ENCODE measurements at regions not wholly inside any gene's neighbourhood (a gene's known extent, or its start where the extent isn't known, plus 50 kb on each side); places are given as distances from the start of the nearest gene placed in this dataset.

- Mint-ChIP-seq H3K27me3 (ENCODE audit: insufficient read depth, unreplicated experiment) (no peaks in the 10 kb centered on the region), H3K4me3 (ENCODE audit: unreplicated experiment) (no peak overlapping the region), H3K9me3 (ENCODE audit: unreplicated experiment) (no peaks in the 10 kb centered on the region), H3K27ac (ENCODE audit: low read depth, unreplicated experiment) (no peak overlapping the region), H3K36me3 (ENCODE audit: insufficient read depth, unreplicated experiment) (no peaks in the 10 kb centered on the region), H3K4me1 (ENCODE audit: insufficient read depth, unreplicated experiment) (no peaks in the 10 kb centered on the region)
- intact Hi-C loops (cut with micrococcal nuclease) = no loop called here
- no TSS peak for BruUV-seq (replicated peaks)
- ChIA-PET POLR2A (no interaction called here), CTCF (no interaction called here)
- TF ChIP-seq CTCF (IDR thresholded peaks at IDR 0.05; ENCODE audit: unreplicated experiment) = no peak
- no peak for DNase-seq (ENCODE audit: unreplicated experiment)
Observed at GRCh38 chr6:23870496-23870895, 255.5 kb upstream of the NRSN1 start.

DNA sequence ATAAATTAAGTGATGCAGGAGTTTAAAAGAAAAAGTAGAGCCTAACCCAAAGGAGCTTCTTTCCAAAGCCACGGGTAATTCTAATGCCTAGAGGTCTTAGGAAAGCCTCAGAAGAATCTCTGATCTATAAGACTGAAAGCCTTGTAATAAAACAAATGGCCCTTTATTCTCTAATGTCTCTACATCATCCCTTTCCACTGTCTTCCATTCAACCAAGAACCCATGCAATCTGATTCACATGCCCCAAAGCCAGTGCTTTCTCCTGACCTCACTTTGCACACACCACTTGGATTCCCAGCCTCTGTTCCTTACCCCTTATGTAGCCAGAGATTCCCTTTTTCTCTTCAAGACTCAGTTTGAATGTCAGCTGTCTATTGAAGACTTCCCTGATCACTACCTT, 252.9 kb upstream of the NRSN1 start:
- no peaks in the 10 kb centered on the region for H3K36me3 Mint-ChIP-seq (ENCODE audit: insufficient read depth, unreplicated experiment)
- H3K4me3 Mint-ChIP-seq (ENCODE audit: unreplicated experiment) = no peak overlapping the region
- H3K27me3 Mint-ChIP-seq (ENCODE audit: insufficient read depth, unreplicated experiment) = no peaks in the 10 kb centered on the region
- ChIA-PET CTCF (interaction anchor here (0.7 kb wide), 1 partner anchor 64 kb away, joined by 3 read pairs; no protein-coding TSS in a partner anchor), POLR2A (no interaction called here)
- no peaks in the 10 kb centered on the region for H3K9me3 Mint-ChIP-seq (ENCODE audit: unreplicated experiment)
- H3K27ac Mint-ChIP-seq (ENCODE audit: low read depth, unreplicated experiment) = no peak overlapping the region
- intact Hi-C loops (cut with micrococcal nuclease) = no loop called here
- no peaks in the 10 kb centered on the region for H3K4me1 Mint-ChIP-seq (ENCODE audit: insufficient read depth, unreplicated experiment)
- no peak for DNase-seq (ENCODE audit: unreplicated experiment)
- no peak for TF ChIP-seq CTCF (IDR thresholded peaks at IDR 0.05; ENCODE audit: unreplicated experiment)
- BruUV-seq (replicated peaks) = no TSS peak

- CTCF ChIA-PET = interaction anchor here (0.6 to 1.2 kb wide), 2 partner anchors 12 to 141 kb away, joined by 3 to 5 read pairs; no protein-coding TSS in a partner anchor
- intact Hi-C loops (cut with micrococcal nuclease) = no loop called here
- no peak for DNase-seq (ENCODE audit: unreplicated experiment)
- POLR2A ChIA-PET = no interaction called here
- no TSS peak for BruUV-seq (replicated peaks)
- TF ChIP-seq CTCF (IDR thresholded peaks at IDR 0.05; ENCODE audit: unreplicated experiment) = no peak
- no peak overlapping the region for H3K4me3 Mint-ChIP-seq (ENCODE audit: unreplicated experiment)
- no peak overlapping the region for H3K27ac Mint-ChIP-seq (ENCODE audit: low read depth, unreplicated experiment)
- no peaks in the 10 kb centered on the region for H3K9me3 Mint-ChIP-seq (ENCODE audit: unreplicated experiment)
- no peaks in the 10 kb centered on the region for H3K27me3 Mint-ChIP-seq (ENCODE audit: insufficient read depth, unreplicated experiment)
- H3K36me3 Mint-ChIP-seq (ENCODE audit: insufficient read depth, unreplicated experiment) = no peaks in the 10 kb centered on the region
- H3K4me1 Mint-ChIP-seq (ENCODE audit: insufficient read depth, unreplicated experiment) = no peaks in the 10 kb centered on the region
Observed at GRCh38 chr6:23875006-23875405, 251.0 kb upstream of the NRSN1 start.

GRCh38 chr6:23879816-23880215, 246.2 kb upstream of the NRSN1 start:
- DNase-seq (ENCODE audit: unreplicated experiment) = no peak
- intact Hi-C loops (cut with micrococcal nuclease) = no loop called here
- Mint-ChIP-seq H3K27ac (ENCODE audit: low read depth, unreplicated experiment) (no peak overlapping the region), H3K36me3 (ENCODE audit: insufficient read depth, unreplicated experiment) (no peaks in the 10 kb centered on the region), H3K27me3 (ENCODE audit: insufficient read depth, unreplicated experiment) (no peaks in the 10 kb centered on the region), H3K4me3 (ENCODE audit: unreplicated experiment) (no peak overlapping the region), H3K9me3 (ENCODE audit: unreplicated experiment) (no peaks in the 10 kb centered on the region), H3K4me1 (ENCODE audit: insufficient read depth, unreplicated experiment) (no peaks in the 10 kb centered on the region)
- TF ChIP-seq CTCF (IDR thresholded peaks at IDR 0.05; ENCODE audit: unreplicated experiment) = no peak
- ChIA-PET CTCF (interaction anchor here (1.2 kb wide), 1 partner anchor 11 kb away, joined by 4 read pairs; no protein-coding TSS in a partner anchor), POLR2A (no interaction called here)
- BruUV-seq (replicated peaks) = no TSS peak
